ENCODE measurements at regions not wholly inside any gene's neighbourhood (a gene's known extent, or its start where the extent isn't known, plus 50 kb on each side); places are given as distances from the start of the nearest gene placed in this dataset.
"Not testable (repeated sequence)": the region's sequence is repeated elsewhere in the genome, so short reads cannot be mapped to it uniquely, and the experiment has no call there.

DNA sequence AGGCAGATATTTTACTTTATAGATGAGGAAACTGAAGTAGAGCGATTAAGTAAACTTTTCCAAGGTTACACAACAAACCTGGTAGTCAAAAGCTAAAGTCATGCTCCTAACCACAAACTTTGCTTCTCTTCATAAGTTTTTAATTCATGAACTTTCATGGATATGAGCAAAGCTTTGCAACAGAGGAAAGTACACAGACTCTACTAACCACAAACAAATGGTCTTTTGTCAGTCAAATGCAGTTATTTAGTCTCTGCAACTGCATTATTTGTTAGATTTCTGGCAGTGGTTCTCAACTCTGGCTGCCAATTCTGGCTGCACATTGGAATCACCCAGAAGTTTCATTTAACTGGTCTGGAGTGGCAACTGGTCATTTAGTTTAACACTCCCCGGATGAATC lies 140.6 kb upstream of the TMEM168 start:
- no peak for DNase-seq

DNA sequence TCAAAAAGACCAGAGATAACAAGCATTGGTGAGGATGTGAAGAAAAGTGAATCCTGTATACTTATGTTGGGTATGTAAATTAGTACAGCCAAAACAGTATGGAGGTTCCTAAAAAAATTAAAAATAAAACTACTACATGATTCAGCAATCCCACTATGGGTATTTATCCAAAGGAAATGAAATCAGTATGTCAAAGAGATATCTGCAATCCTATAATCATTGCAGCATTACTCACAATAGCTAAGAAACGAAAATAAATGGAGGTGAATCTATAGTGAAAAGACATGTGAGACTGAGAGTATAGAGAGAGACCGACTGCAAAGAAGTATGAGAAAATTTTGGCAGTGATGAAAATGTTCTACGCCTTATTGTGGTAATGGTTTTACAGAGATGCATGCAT lies 139.2 kb upstream of the TMEM168 start:
- no peak for DNase-seq

DNA sequence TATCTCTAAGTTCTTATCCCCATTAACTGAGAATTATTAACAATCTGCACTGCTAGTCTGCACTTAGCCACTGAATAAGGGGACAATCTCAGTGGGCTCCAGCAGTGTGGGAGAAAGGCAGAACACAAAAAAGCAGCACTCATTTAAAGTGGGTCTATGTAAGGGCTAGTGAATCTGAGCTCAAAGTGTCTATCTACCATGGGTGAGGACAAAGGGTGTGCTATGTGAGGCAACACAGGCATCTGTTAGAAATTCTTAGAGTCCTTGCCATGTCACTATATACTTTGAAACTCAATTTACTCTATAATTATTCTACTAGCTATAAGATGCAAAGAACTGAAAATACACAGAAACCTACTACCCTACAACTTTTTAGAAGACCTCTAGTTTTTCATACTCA lies 135.8 kb upstream of the TMEM168 start:
- DNase-seq, result no peak

- not testable (repeated sequence) for DNase-seq
Measured at GRCh38 chr7:112922546-112922945, 132.4 kb upstream of the TMEM168 start.

GRCh38 chr7:112916431-112916830 lies 126.2 kb upstream of the TMEM168 start:
- not testable (repeated sequence) for DNase-seq

- no peak for DNase-seq
Measured at GRCh38 chr7:112908086-112908485, 117.9 kb upstream of the TMEM168 start.

DNA sequence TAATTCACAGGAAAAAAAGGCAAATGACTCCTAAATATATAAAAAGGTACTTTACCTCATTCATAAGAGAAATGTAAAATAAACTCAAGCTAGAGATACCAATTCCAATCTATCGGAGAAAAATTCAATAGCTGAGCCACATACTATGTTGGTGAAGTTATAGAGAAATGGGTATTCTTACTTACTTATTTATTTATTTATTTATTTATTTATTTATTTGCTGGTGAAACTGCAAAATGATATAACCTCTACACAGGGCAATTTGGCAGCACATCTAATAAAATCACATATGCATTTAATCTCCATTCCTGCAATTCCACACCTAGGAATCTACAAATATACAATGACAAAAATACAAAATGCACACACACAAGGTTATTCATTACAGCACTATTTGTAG lies 117.5 kb upstream of the TMEM168 start:
- no peak for DNase-seq

DNA sequence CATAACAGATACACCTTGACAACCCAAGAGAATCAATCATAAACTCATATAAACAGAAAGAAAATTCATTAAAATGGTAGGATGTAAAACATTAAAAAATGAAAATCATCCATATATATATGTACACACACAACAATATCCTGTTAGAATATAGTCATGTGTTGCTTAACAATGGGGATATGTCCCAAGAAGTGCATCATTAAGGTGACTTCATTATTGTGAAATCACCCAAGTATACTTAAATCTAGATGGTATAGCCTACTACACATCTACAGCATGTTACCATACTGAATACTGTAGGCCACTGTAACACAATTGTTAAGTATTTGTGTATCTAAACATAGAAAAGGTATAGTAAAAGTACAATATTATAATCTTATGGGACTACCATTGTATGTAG lies 115.8 kb upstream of the TMEM168 start:
- no peak for DNase-seq

DNA sequence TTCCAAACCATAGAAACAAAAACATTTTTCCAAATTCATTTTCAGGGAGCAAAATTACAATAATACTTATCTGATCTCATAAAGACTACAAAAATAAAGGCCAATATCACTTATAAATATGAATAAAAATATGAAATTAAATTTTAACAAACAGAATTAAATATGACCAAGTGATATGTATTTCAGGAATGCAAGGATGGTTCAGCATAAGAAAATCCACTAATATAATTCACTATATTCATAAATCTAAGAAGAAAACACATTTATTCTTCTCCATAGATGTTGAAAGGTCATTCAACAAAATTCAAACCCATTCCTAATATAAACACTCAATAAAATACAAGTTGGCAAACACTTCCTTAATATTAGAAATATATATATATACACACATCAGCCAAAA lies 115.2 kb upstream of the TMEM168 start:
- DNase-seq, result no peak

- DNase-seq, result no peak
Measured at GRCh38 chr7:112898432-112899290, 108.5 kb upstream of the TMEM168 start.

GRCh38 chr7:112897839-112898431 lies 107.7 kb upstream of the TMEM168 start:
- no peak for DNase-seq

- no peak for DNase-seq
Measured at GRCh38 chr7:112896026-112896601, 105.9 kb upstream of the TMEM168 start.

DNA sequence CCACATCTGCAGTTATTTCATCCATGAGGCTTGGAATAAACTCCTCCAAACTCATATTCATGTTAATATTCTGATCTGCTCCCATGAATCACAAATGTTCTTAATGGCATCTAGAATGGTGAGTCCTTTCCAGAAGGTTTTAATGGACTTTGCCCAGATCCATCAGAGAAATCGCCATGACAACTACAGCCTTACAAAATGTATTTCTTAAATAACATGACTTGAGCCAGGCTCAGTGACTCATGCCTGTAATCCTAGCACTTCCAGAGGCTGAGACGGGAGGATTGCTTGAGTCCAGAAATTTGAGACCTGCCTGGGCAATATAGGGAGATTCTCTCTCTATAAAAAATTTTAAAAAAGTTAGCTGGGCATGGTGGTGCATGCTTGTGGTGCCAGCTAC lies 102.1 kb upstream of the TMEM168 start:
- DNase-seq, result no peak

GRCh38 chr7:112891698-112892097 lies 101.5 kb upstream of the TMEM168 start:
- no peak for DNase-seq

DNA sequence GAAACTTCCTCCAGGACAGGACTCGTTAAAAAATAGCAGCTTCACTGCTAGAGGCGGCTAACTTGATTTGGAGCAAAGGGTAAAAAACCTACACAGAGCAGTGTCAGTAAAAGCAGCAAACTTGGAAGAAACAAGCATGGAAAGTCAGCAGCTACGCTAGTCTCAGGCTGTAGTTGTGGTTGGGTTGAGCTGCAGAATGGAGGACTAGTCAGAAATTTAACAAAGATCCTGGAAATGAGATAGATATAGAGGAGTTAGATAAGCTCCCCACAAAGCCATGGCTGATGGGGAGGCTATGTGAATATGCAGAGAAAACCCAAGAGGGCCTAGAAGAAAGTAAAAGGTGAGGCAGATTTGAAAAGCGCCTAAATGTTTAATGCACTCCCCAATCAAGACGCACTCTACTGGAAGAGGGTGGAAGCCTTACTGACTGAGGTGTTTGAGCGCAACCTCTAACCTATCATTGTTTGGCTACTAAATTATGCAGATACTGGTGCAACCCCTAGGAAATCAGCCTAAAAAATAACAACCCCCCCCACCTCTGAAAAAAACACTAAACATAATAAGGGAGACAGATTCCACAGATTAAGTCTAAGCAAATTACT lies 99.7 kb upstream of the TMEM168 start:
- no peak for DNase-seq

GRCh38 chr7:112889268-112889667 lies 99.1 kb upstream of the TMEM168 start:
- no peak for DNase-seq

DNA sequence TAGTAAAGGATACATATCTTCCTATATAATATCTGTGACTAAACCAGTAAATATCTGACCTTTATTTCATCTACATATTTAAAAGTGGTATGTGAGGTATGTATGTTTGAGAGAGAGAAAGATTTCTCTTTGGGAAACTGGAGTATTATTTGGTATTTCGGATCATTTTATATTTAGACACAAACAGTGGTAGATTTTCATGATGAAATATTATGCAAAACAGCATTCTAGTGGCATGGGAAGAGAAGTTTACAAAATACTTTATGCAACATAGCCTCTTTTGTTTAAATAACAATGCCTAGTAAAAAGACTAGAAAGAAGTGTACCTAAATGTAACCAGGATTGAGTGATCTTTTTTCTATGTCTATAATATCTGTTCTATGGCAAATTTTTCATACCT lies 98.6 kb upstream of the TMEM168 start:
- DNase-seq, result no peak

DNA sequence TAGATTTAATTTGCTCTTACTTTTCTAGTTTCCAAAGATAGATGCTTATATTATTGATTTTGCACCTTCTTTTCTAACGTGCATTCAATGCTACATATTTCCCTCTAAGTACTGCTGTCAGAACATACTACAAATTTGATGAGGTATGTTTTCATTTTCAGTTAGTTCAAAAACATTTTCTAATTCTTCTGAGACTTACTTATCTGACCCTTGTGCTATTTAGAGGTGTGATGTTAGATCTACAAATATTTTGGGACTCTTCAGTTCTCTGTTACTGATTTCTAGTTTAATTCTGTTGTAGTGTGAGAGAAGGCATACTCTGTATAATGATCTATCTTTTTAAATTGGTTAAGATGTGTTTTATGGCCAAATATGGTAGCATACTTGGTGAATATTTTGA lies 97.8 kb upstream of the TMEM168 start:
- DNase-seq, result no peak

DNA sequence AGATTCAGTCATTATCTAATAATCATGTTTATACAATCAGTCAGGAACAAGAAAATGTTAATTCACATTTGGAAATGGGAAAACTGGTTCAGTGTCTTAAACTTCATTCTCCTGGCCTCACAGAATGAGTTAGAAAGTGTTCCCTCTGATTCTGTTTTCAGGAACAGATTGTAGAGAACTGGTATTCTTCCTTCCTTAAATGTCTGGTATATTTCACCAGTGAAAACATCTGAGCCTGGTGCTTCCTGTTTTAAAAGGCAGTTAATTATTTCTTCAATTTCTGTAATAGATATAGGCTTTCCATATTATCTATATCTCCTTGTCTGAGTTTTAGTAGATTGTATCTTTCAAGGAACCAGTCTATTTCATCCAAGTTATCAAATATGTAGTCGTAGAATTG lies 97.1 kb upstream of the TMEM168 start:
- DNase-seq, result no peak

DNA sequence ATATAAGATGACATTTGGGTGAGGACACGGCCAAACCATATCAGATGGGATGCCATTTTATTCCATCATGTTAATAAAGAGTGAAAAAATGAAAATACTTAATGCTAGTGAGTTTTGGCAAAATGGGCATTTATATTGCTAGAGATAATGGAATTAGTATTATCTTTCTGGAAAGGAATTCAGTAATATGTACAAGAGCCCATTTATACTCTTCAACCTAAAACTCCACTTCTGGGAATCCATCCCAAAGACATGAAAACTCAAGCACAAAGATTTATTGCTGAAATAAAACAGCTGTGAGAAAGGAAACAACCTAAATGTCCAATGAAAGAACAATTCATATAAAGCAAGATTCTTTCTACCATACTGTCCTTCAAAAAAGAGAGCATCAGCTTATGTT lies 96.0 kb upstream of the TMEM168 start:
- no peak for DNase-seq

GRCh38 chr7:112882991-112883390 lies 92.8 kb upstream of the TMEM168 start:
- DNase-seq, result no peak

- no peak for DNase-seq
Measured at GRCh38 chr7:112882511-112882910, 92.3 kb upstream of the TMEM168 start.

DNA sequence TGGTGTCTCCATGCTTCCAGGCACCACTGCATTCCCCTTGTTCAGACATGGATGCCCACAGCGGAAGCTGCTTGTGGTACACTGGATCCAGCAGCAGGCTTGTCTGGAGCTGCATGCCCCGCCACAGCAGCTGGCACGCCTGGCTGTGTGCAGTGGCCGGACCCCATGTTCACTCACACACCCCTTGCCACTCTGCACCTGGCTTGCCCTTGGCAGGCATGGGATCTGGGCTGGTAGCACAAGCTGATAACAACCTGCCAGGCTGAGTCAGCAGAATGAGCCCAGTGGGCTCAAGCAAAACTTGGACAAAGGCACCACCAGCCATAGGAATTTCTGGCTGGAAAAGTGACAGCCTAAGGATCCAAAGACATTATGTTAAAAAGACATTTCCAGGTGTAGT lies 91.8 kb upstream of the TMEM168 start:
- no peak for DNase-seq
